GM20431 (cell line): ENCODE measurements at regions not wholly inside any gene's neighbourhood (a gene's known extent, or its start where the extent isn't known, plus 50 kb on each side); places are given as distances from the start of the nearest gene placed in this dataset.

Experiments
- in situ Hi-C: fragments of 300-500 bp; cut with MseI, MboI; formaldehyde crosslinking; loops from one replicate; pipeline ENCODE4 v1.15.0; 2020; ENCODE audit warnings: low sequenced_read_pairs; ENCODE audit not compliant: unreplicated experiment

DNA sequence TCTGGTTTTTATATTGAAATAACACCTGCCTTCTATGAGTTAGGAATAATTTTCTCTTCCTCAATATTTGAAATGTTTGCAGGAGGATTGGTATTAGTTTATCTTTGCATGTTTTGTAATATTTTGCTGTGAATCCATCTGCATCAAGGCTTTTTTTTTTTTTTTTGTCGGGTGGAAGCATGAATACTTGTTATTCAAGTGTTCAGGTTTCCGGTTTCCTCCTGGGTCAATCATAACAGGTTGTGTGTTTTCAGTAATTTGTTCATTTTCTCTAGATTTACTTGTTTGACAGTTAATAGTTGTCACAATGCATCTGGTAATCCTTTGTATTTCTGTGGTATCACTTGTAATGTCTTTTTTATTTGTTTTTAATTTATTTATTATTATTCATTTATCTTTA is 256.7 kb upstream of the RBMY1B start:
- in situ Hi-C loops: no loop called here

DNA sequence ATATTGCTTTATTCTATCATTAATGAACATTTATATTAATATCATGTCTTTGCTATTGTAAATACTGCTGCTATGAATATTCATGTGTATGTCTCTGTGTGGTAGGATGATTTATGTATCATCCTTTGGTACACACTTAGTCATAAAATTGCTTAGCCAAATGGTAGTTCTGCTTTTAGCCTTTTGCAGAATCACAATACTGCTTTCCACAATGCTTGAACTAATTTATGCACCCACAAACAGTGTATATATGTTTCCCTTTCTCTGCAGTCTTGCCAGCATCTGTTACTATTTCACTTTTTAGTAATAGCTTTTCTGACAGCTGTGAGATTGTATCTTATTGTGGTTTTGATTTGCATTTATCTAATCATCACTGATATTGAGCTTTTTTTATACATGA is 254.3 kb upstream of the RBMY1B start:
- in situ Hi-C loops: no loop called here

GRCh38 chrY:21259707-21260106 is 251.4 kb upstream of the RBMY1B start:
- in situ Hi-C loops: no loop called here

- in situ Hi-C loops: no loop called here
These were observed 250.8 kb upstream of the RBMY1B start for GRCh38 chrY:21260325-21260724.

DNA sequence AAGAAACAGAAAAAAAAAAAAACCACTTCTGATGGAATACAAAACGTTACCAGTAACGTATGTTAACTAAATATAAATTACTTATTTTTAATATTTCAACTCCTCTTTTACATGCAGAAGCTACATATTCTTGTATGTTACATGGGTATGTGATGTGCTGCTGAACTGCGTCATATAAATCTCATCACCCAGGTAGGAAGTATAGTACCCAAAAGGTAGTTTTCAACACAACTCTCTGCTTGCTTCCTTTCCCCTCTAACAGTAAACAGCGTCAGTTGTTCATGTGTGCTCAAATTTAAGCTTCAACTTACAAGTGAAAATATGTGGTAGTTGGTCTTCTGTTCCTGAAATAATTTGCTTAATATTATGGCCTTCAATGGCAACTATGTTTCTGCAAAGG is 250.0 kb upstream of the RBMY1B start:
- in situ Hi-C loops: no loop called here

- in situ Hi-C loops: no loop called here
These were observed 244.4 kb upstream of the RBMY1B start for GRCh38 chrY:21266751-21267150.

- in situ Hi-C loops: no loop called here
These were observed 244.0 kb upstream of the RBMY1B start for GRCh38 chrY:21267164-21267563.

- in situ Hi-C loops: no loop called here
These were observed 223.4 kb upstream of the RBMY1B start for GRCh38 chrY:21287769-21288168.

- in situ Hi-C loops: no loop called here
These were observed 222.2 kb upstream of the RBMY1B start for GRCh38 chrY:21288908-21289307.

GRCh38 chrY:21295206-21295605 is 215.9 kb upstream of the RBMY1B start:
- in situ Hi-C loops: no loop called here

DNA sequence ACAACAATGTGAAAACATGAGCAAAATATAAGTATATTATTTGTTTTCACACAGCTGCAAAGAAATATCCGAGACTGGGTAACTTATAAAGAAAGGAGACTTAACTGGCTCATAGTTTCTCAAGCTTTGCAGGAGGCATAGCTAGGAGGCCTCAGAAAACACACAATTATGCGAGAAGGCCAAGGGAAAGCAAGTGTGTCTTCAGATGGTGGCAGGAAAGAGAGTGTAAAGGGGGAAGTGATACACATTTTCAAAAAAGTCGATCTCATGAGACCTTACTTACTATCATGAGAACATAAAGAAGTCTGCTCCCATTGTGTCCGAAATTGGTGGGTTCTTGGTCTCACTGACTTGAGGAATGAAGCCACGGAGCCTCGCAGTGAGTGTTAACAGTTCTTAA is 208.9 kb upstream of the RBMY1B start:
- in situ Hi-C loops: no loop called here

GRCh38 chrY:21315366-21315765 is 195.8 kb upstream of the RBMY1B start:
- in situ Hi-C loops: no loop called here
